ENCODE measurements at regions not wholly inside any gene's neighbourhood (a gene's known extent, or its start where the extent isn't known, plus 50 kb on each side); places are given as distances from the start of the nearest gene placed in this dataset.

GRCh38 chr3:18295171-18295920 is 129.8 kb downstream of the SATB1 start:
- no peak for DNase-seq (ENCODE audit: low read depth)

- no peak for DNase-seq (ENCODE audit: low read depth)
Observed at GRCh38 chr3:18290157-18290556, 135.0 kb downstream of the SATB1 start.

GRCh38 chr3:18288243-18288642 is 136.9 kb downstream of the SATB1 start:
- no peak for DNase-seq (ENCODE audit: low read depth)

GRCh38 chr3:18284716-18285115 is 140.4 kb downstream of the SATB1 start:
- DNase-seq (ENCODE audit: low read depth), result no peak

- no peak for DNase-seq (ENCODE audit: low read depth)
Observed at GRCh38 chr3:18283680-18284079, 141.5 kb downstream of the SATB1 start.

- DNase-seq (ENCODE audit: low read depth), result no peak
Observed at GRCh38 chr3:18282507-18282906, 142.6 kb downstream of the SATB1 start.

GRCh38 chr3:18279226-18279737 is 145.9 kb downstream of the SATB1 start:
- DNase-seq (ENCODE audit: low read depth), result no peak

GRCh38 chr3:18264853-18265252 is 160.3 kb downstream of the SATB1 start:
- DNase-seq (ENCODE audit: low read depth), result no peak

- no peak for DNase-seq (ENCODE audit: low read depth)
Observed at GRCh38 chr3:18264361-18264760, 160.8 kb downstream of the SATB1 start.

GRCh38 chr3:18258492-18258891 is 166.6 kb downstream of the SATB1 start:
- no peak for DNase-seq (ENCODE audit: low read depth)

- no peak for DNase-seq (ENCODE audit: low read depth)
Observed at GRCh38 chr3:18252578-18252977, 172.6 kb downstream of the SATB1 start.

GRCh38 chr3:18250991-18251390 is 174.1 kb downstream of the SATB1 start:
- DNase-seq (ENCODE audit: low read depth), result no peak

- DNase-seq (ENCODE audit: low read depth), result no peak
Observed at GRCh38 chr3:18249126-18249525, 176.0 kb downstream of the SATB1 start.

GRCh38 chr3:18247776-18248310 is 177.3 kb downstream of the SATB1 start:
- DNase-seq (ENCODE audit: low read depth), result no peak

GRCh38 chr3:18247139-18247695 is 177.9 kb downstream of the SATB1 start:
- DNase-seq (ENCODE audit: low read depth), result no peak

- DNase-seq (ENCODE audit: low read depth), result no peak
Observed at GRCh38 chr3:18246336-18247060, 178.6 kb downstream of the SATB1 start.

- DNase-seq (ENCODE audit: low read depth), result no peak
Observed at GRCh38 chr3:18245721-18246120, 179.4 kb downstream of the SATB1 start.

GRCh38 chr3:18241837-18242236 is 183.3 kb downstream of the SATB1 start:
- DNase-seq (ENCODE audit: low read depth), result no peak

- DNase-seq (ENCODE audit: low read depth), result no peak
Observed at GRCh38 chr3:18239674-18240073, 185.5 kb downstream of the SATB1 start.

- no peak for DNase-seq (ENCODE audit: low read depth)
Observed at GRCh38 chr3:18238746-18239331, 186.3 kb downstream of the SATB1 start.

- DNase-seq (ENCODE audit: low read depth), result no peak
Observed at GRCh38 chr3:18238332-18238731, 186.8 kb downstream of the SATB1 start.

GRCh38 chr3:18237251-18238005 is 187.7 kb downstream of the SATB1 start:
- DNase-seq (ENCODE audit: low read depth), result no peak

Measured in stimulated activated CD8-positive, alpha-beta memory T cell treated with anti-CD3 and anti-CD28 coated beads, Interleukin-7, amount 100 ng/mL, for 24 hours (primary cell).